ENCODE measurements at regions not wholly inside any gene's neighbourhood (a gene's known extent, or its start where the extent isn't known, plus 50 kb on each side); places are given as distances from the start of the nearest gene placed in this dataset.

DNA sequence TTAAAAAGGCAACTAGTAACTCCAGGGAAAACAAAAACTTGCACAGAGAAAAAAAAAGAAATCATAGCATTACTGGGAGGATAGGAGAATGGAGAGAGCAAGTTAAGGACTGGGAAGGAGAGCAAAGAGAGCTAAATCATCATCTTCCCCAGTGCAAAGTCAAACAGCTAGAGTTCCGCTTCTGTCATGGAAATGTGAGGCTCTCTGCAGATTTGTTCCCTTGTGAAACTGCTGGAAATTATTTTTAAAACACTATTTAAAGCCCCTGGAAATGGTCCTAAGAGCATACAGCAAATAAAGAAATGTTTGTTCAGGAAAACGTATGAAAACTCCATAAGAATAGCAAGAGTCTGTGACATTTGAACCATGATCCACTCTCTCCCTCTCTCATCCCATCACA is 64.6 kb downstream of the CAMK2N1 start:
- H2AFZ ChIP-seq (ENCODE audit: low read length): no peak overlapping the region
- TF ChIP-seq, protein P1, sequence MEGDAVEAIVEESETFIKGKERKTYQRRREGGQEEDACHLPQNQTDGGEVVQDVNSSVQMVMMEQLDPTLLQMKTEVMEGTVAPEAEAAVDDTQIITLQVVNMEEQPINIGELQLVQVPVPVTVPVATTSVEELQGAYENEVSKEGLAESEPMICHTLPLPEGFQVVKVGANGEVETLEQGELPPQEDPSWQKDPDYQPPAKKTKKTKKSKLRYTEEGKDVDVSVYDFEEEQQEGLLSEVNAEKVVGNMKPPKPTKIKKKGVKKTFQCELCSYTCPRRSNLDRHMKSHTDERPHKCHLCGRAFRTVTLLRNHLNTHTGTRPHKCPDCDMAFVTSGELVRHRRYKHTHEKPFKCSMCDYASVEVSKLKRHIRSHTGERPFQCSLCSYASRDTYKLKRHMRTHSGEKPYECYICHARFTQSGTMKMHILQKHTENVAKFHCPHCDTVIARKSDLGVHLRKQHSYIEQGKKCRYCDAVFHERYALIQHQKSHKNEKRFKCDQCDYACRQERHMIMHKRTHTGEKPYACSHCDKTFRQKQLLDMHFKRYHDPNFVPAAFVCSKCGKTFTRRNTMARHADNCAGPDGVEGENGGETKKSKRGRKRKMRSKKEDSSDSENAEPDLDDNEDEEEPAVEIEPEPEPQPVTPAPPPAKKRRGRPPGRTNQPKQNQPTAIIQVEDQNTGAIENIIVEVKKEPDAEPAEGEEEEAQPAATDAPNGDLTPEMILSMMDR (conservative IDR thresholded peaks at IDR 0.05 in 1 of 2, IDR thresholded peaks at IDR 0.05 in 1 of 2; ENCODE audit: low read depth in 1 of 2, low read length in 2 of 2): no peak
- no peak for TF ChIP-seq EZH2 (IDR thresholded peaks at IDR 0.05; ENCODE audit: low read length, missing control alignments)
- H4K20me1 ChIP-seq (ENCODE audit: control insufficient read depth, extremely low read depth, insufficient read depth, low read length): no peaks in the 10 kb centered on the region

DNA sequence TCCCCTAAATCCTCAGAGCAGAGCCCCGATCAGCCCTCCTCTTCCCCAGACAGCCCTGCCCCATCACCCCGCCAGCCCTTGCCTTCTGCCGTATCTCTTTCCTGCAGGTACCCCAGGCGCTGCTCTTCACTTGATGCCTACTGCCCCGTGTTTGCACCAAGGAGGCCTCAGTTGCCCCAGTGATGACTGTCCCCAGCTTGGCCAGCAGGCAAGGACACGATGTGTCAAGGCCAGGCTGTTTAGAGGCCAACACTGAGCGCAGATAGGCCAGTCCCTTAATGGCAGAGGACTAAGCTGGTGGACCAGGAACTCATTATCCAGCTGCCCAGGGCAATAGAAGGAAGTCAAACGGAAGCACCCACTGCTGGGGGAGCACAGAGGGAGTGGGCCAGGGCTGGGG is 68.4 kb downstream of the CAMK2N1 start:
- Histone ChIP-seq H2AFZ (ENCODE audit: low read length) (no peak overlapping the region), H3K9ac (ENCODE audit: insufficient read depth, low read length) (no peak overlapping the region), H3K4me3 (replicated peaks in 1 of 4; ENCODE audit: control extremely low read depth in 1 of 4, insufficient read depth in 1 of 4, low read depth in 3 of 4, low read length in 4 of 4) (no peak overlapping the region), H3K36me3 (ENCODE audit: control insufficient read depth, insufficient read depth, low read length) (no peaks in the 10 kb centered on the region), H3K27me3 (ENCODE audit: control insufficient read depth, insufficient read depth, low read length) (no peaks in the 10 kb centered on the region), H3K4me1 (ENCODE audit: control insufficient read depth, extremely low read depth, insufficient read depth, low read length) (no peaks in the 10 kb centered on the region), H3K27ac (ENCODE audit: insufficient read depth, low read length) (no peak overlapping the region), H4K20me1 (ENCODE audit: control insufficient read depth, extremely low read depth, insufficient read depth, low read length) (no peaks in the 10 kb centered on the region), H3K79me2 (ENCODE audit: control insufficient read depth, insufficient read depth, low read length) (no peaks in the 10 kb centered on the region), H3K9me3 (ENCODE audit: control insufficient read depth, insufficient read depth, low read depth, low read length) (no peaks in the 10 kb centered on the region), H3K4me2 (ENCODE audit: extremely low read depth, insufficient read depth, low read length) (no peak overlapping the region)
- no peak for DNase-seq (ENCODE audit: low read depth in 2 of 2)
- TF ChIP-seq, protein P1 (conservative IDR thresholded peaks at IDR 0.05 in 1 of 2, IDR thresholded peaks at IDR 0.05 in 1 of 2; ENCODE audit: low read depth in 1 of 2, low read length in 2 of 2): no peak
- TF ChIP-seq EZH2 (IDR thresholded peaks at IDR 0.05; ENCODE audit: low read length, missing control alignments): no peak

More for the DNA sequence above, 64.6 kb downstream of the CAMK2N1 start:
- no peaks in the 10 kb centered on the region for H3K79me2 ChIP-seq (ENCODE audit: control insufficient read depth, insufficient read depth, low read length)
- no peak overlapping the region for H3K9ac ChIP-seq (ENCODE audit: insufficient read depth, low read length)
- no peaks in the 10 kb centered on the region for H3K27me3 ChIP-seq (ENCODE audit: control insufficient read depth, insufficient read depth, low read length)
- H3K4me2 ChIP-seq (ENCODE audit: extremely low read depth, insufficient read depth, low read length): no peak overlapping the region
- no peak for DNase-seq (ENCODE audit: low read depth in 2 of 2)
- no peak overlapping the region for H3K27ac ChIP-seq (ENCODE audit: insufficient read depth, low read length)
- H3K9me3 ChIP-seq (ENCODE audit: control insufficient read depth, insufficient read depth, low read depth, low read length): no peaks in the 10 kb centered on the region
- no peaks in the 10 kb centered on the region for H3K36me3 ChIP-seq (ENCODE audit: control insufficient read depth, insufficient read depth, low read length)
- no peak overlapping the region for H3K4me3 ChIP-seq (replicated peaks in 1 of 4; ENCODE audit: control extremely low read depth in 1 of 4, insufficient read depth in 1 of 4, low read depth in 3 of 4, low read length in 4 of 4)
- peaks cover under 1% of the 10 kb centered on the region for H3K4me1 ChIP-seq (ENCODE audit: control insufficient read depth, extremely low read depth, insufficient read depth, low read length)

DNA sequence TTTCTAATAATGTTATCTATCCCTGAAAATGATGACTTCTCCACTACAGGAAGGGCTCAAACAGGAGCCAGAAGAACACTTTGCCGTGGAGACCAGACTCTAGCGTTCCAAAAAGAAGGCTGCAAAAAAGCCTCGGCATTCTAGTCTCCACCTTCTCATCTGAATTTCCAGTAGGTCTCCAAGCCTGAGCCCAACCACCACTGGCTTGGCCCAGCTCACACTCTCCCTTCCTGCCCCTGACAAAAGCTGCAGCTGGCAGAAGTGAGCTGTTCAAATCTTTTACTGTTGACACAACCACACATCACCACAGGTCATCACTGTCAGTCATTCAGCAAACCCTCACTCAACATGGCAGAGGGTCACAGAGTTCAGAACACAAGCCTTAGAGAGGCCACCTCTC is 69.3 kb downstream of the CAMK2N1 start:
- no peak overlapping the region for H3K27ac ChIP-seq (ENCODE audit: insufficient read depth, low read length)
- H3K27me3 ChIP-seq (ENCODE audit: control insufficient read depth, insufficient read depth, low read length): no peaks in the 10 kb centered on the region
- no peak overlapping the region for H3K4me2 ChIP-seq (ENCODE audit: extremely low read depth, insufficient read depth, low read length)
- TF ChIP-seq EZH2 (IDR thresholded peaks at IDR 0.05; ENCODE audit: low read length, missing control alignments): no peak
- TF ChIP-seq, protein P1 (conservative IDR thresholded peaks at IDR 0.05 in 1 of 2, IDR thresholded peaks at IDR 0.05 in 1 of 2; ENCODE audit: low read depth in 1 of 2, low read length in 2 of 2): no peak
- H3K4me1 ChIP-seq (ENCODE audit: control insufficient read depth, extremely low read depth, insufficient read depth, low read length): peaks cover under 1% of the 10 kb centered on the region
- no peaks in the 10 kb centered on the region for H4K20me1 ChIP-seq (ENCODE audit: control insufficient read depth, extremely low read depth, insufficient read depth, low read length)
- no peaks in the 10 kb centered on the region for H3K36me3 ChIP-seq (ENCODE audit: control insufficient read depth, insufficient read depth, low read length)
- no peak overlapping the region for H3K9ac ChIP-seq (ENCODE audit: insufficient read depth, low read length)
- H2AFZ ChIP-seq (ENCODE audit: low read length): no peak overlapping the region
- no peak overlapping the region for H3K4me3 ChIP-seq (replicated peaks in 1 of 4; ENCODE audit: control extremely low read depth in 1 of 4, insufficient read depth in 1 of 4, low read depth in 3 of 4, low read length in 4 of 4)
- no peak for DNase-seq (ENCODE audit: low read depth in 2 of 2)
- H3K9me3 ChIP-seq (ENCODE audit: control insufficient read depth, insufficient read depth, low read depth, low read length): no peaks in the 10 kb centered on the region
- no peaks in the 10 kb centered on the region for H3K79me2 ChIP-seq (ENCODE audit: control insufficient read depth, insufficient read depth, low read length)

Data from fibroblast of lung (primary cell).